ENCODE measurements at regions not wholly inside any gene's neighbourhood (a gene's known extent, or its start where the extent isn't known, plus 50 kb on each side); places are given as distances from the start of the nearest gene placed in this dataset.

DNA sequence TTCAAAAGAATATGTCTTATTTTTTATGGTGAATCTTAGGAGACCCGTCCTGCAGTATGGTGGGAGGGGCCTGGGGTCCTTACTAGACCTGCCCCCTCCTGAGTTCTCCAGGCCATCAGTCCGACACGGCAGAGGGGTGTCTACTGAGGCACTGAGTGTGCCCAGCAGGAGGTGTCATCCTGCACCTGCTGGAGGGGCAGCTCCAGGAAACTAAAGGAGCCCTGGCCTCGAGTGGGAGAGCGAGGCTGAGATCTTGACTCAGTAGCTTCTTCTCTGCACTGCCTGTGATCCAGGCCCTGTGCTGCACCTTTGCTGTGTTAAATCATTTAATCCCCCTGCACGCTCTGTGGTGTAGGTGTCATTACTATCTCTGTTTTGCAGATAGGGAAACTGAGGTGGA is 587.7 kb downstream of the PTPRU start:
- no peak for DNase-seq

DNA sequence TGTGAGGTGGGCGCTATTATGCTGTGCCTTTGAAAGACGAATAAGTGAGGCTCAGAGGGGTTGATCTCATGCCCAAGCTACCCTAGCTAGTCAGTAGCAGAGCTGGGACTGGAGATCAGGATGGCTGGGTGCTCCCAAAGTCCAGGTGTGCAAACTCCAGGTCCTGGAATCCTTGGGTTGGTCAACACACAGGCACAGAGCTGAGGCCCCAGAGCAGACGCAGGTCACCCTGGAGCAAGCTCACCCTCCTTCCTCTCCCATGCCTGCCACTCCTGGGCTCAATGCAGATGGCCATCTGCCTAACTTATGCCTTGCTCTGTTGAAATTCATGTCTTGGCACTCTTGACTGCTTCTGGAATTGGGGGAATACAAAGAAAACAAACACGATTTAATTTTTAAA is 587.2 kb downstream of the PTPRU start:
- DNase-seq: no peak

DNA sequence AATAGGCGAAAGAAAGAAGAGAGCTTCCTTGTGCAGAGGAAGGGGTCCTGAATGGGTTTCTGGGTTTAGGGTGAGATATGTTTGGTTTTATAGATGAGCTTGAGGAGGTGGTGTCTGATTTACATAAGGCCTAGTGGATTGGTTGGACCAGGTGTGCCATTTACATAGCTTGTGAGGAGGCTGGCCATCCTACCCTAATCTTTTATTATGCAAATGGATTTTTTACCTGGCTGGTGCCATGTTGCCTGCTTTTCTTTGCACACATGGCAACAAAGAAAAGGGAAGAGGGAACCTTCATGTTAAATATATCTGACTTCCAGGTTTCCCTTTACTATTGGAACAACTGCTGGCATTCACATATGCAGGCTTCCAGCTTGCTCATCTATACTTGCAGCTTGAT is 585.3 kb downstream of the PTPRU start:
- no peak for DNase-seq

DNA sequence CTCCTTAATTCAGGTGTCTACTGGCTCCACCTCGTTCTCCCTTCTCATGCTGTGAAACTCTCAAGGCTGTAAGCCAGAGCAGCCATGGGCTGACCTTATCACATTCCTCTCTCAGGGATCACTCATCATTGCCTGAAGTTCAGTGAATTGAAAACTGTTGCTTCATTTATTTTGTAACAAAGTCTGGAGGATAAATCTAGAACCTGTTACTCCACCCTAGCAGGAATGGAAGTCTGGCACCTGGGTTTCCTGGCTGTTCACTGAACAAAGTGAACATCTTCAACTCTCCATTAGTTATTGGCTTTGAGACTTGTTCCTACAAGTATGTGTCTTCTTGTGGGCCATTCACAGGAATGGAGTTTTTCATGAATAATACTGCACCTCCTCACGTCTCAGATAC is 584.1 kb downstream of the PTPRU start:
- no peak for DNase-seq

DNA sequence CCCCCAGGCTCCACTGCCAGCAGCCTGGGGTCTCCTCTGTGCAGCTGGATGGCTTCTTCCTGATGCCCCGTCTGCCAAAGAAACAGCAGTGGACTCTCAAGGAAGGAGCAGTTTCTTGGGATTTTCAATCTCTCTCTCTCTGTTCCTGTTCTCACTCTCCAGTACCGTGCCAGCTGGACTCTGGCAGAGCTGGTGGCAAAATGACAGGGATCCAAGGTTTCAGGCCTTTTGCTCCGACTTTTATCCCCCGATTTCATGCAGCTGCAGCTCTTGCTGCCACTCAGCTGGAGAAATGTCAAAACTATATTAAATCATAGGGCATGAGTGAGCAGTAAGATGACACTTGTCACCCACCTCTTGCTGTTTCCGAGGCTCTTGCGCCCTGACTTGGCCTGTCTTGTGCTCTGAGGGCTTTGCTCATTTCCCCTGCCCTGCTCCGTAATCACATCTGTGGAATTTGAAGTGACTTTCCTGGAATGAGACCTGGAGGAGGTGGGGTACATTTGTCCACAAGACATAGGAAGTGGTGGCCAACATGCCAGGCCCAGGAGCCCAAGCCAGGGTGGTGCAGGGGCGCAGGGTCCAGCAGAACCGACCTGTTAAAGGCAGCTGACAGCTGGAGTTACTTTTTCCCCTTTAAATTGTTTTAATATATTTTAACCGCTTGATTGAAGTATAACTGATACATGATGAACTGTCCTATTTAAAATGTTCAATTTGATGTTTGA is 576.2 kb downstream of the PTPRU start:
- no peak for DNase-seq

DNA sequence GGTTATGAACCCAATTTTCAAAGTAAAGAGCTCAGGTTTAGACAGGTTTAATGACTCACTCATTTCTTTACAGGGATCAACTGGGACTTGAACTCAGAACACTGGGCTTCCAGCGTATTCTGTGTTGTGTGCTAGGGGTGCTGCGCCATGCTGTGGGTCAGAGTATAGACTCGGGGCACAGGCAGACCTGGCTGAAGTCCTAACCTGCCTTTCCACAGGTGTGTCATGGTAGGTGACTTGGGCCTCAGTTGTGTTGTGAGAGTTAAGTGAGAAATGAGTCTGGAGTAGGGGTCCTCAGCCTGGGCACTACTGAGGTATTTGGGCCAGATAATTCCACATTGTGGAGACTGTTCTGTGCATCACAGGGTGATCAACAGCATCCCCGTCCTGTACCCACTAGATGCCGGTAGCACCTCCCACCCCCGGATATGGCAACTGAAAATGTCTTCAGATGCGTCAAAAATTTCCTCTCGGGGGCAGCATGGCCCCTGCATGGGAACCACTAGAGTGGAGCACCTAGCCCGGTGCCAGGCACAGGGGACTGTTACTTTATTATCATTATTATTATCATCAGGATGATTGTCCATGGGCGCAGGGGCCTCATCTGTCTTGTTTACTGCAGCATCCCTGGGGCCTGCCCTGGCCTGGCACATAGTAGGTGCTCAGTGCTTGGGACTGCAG is 575.5 kb downstream of the PTPRU start:
- no peak for DNase-seq

DNA sequence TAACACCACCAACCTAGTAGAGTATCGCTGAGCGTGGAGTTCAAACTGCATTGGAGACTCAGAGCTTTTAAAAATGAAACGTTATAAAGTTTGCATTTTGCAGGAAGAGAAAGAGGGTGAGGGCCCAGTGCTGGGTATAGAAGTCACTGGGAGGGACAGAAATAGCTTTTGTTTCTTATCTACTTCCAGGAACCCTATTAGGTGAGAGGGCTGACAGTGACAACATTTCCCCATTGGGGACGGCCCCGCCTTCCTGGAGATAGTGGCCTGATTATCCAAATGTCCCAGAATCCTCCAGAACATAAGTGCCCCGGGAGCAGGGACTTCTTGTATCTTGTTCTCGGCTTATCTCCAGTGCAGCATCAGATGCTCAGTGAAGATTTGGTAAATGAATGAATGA is 574.9 kb downstream of the PTPRU start:
- DNase-seq: no peak

DNA sequence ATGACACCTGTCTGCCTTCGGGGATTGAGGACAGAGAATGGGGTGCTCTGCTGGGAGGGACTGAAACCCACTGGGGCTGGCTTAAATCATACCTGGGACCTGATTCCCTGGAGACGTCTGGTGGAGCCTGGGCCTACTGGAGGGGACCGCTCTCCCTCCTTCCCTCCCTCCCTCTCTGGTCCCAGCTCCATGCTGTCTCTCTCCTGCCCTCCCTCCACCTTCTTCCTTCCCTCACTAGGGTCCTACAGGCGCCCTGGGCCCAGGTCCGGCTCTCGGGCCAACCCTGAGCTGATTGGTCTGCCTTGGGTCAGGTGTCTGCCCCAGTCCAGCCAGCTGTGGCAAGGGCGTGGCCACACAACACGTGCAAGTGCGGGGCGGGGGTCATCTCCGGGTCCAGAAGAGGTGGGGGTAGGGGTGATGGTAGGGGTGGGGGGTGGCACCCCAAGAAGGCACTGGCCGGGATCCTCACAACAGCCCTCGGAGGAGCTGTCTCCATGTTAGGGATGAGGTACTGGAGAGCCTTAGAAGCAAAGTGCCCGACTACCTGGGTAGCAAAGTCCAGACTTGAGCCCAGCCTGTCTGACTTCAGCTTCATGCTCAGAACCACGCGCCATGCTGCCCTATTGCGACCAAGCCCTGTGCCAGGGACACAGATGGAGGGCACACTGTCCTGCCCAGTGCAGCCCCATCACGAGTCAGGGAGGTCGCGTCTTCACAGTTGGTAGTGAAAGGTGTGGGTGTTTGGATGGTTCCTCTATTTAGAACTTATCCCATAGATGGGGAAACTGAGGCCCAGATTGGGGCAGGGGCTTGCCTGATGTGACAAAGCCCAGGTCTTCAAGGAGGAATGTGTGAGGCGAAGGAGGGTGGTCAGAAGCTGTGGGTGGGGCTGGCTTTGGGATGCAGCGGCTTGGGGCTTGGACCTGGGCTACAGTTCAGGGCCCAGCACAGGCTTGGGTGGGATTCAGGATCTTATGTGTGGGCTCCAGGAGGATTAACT is 574.1 kb downstream of the PTPRU start:
- DNase-seq: no peak

DNA sequence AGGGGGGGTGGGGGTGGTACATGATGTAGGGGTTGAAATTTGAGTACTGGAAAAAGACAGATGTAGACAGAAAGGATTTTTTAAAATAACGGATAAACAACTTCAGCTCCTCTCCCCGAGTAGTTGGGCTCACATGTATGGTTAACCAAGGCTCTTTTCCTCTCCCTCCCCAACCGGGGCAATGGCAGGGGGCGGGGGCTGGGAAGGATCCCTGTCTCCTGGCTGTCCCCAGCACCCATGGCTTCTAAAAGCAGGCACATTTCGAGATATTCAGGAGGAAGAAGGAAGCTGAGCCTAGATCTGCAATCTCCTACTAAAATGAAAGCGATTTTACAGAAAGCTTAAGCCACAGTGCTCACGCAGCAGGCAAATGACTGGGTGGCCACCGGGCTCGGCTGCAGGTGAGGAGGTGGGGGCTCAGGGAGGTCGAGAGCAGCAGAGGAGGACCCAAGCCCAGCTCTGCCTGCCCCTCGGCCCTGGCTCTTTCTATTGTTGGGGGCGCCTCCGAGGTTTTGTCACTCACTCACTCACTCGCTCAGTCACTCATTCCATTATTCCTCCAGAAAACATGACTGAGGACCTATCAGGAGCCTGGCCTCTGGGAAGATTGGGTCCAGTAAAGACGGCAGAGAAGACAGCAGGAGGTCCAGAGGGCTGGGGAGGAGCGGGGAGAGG is 573.3 kb downstream of the PTPRU start:
- no peak for DNase-seq

DNA sequence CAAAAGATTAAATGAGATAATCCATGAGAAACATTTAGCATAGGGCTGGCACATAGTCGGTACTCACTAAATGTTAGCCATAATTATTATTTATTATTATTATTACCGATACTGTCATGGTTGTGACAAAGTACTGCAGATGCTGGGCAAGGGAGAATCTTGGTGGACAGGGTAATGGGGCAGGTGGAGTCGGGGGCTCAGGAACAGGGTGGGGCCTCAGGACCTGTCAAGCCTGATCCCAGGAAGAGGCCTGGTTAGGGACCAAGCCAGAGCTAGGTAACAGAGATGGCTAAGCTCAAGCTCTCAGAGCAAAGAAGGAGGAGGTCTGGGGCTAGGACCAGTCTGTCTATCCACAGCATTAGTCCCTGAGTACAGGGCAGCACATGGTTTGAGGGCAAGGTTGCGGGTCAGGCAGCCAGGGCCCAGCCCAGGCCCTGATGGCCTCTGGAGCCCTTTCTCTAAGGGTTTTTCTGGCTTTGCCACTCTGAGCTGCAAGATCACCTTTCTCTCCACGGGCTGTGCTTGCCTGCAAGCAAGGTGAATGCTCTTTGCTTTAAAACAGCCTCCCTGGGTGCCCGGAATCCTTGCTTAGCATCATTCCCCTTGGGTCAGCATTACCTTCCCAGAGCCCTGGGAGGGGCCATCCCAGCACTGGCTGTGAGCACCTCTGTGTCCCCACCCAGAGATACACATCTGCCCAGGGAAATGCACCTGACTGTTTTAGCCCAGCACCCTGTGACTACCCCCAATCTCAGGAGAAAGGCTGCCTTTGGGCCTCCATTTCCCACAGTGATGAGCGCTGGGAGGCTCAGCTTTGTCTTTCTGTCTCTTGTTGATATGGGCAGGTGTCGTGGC is 572.0 kb downstream of the PTPRU start:
- no peak for DNase-seq

DNA sequence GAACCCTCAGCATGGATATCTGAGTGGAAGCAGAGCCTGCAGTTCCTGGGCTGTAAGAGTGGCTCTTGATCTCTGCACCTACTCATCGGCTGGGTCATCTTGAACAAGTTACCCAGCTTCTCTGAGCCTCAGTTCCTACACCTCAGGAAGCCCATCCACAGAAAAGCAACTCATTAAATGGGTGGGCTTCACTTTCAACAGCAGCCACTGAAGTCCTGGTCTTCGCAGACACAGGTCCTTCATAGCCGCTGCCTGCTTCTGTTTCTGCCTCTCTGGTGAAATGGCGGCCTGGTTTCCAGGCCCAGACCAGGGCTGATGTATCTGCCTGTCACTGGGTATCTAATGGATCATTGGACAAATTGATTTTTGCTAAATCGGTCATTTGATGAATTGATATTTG is 571.4 kb downstream of the PTPRU start:
- no peak for DNase-seq

DNA sequence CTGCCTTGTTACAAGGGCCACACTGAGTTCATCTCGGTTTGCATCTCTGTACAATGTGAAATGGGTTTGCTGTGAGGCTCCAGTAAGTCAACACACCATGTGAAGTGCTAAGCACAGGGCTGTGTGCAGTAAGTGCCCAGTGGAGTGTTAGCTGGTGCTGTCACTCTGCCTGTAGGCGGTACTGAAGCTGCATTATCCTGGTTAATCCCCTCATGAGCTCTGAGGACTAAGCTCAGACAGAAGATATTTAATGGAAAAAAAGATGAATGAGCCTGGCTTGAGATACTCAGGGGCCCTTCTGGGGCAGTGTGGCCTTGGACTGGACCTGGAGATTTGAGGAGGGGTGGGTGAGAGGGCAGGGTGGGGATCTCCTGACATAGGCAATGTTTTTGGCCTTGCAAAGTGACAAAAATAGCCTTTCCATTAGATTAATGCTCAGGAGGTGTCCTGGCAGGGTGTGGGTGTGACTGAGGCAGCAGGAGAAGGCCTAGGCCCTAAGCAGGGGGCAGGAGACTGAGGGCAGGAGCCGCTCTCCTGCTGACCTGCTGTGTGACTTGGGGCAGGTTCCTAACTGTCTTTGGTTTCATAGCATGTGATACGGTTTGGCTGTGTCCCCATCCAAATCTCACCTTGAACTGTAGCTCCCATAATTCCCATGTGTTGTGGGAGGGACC is 570.5 kb downstream of the PTPRU start:
- DNase-seq: no peak

DNA sequence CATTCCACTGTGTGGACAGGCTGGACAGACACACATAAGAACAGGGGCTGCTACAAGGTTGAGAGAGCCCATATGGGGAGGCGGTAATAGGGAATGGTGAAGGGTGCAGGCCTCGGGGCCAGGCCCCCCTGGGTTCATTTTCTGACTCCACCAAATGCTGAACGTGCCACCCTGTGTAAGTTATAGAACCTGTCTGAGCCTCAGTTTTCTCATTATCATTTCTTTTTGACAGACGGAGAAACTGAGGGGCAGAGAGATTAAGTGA is 569.5 kb downstream of the PTPRU start:
- DNase-seq: no peak

DNA sequence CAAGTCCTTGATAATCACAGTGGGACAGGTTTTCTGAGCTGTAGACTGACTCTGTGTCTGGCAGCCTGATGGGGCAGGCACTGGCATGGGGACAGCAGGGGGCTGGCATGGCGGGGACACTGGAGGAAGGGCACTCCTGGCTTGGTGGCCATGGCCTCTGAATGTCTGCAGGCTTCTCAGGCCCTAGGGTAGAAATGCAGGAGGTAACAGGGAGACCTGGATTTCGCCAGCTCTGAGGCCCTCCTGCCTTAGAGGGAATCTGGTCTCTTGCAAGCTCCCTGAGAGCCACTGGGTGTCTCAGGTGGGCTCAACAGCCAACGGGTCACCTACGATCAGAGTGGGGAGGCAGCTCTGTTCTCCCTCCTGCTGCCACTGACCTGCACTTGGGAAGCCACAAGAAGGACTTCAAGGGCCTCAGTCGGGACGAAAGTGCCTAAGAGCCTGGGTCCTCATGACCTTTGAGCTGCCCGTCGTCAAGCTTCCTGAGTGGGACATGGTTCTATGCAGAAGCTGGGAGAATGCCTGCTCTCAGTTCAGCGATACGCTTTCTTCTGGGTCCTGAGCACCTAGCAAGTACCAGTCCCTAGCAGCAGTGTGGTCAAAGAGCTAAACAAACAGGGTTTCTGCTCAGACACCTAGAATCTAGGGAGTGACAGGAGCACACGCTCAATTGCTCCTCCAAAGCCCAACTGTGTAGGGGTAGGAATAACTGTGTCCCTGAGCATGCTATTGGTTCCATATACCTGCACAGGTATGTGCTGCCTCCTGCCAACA is 569.0 kb downstream of the PTPRU start:
- DNase-seq: no peak

DNA sequence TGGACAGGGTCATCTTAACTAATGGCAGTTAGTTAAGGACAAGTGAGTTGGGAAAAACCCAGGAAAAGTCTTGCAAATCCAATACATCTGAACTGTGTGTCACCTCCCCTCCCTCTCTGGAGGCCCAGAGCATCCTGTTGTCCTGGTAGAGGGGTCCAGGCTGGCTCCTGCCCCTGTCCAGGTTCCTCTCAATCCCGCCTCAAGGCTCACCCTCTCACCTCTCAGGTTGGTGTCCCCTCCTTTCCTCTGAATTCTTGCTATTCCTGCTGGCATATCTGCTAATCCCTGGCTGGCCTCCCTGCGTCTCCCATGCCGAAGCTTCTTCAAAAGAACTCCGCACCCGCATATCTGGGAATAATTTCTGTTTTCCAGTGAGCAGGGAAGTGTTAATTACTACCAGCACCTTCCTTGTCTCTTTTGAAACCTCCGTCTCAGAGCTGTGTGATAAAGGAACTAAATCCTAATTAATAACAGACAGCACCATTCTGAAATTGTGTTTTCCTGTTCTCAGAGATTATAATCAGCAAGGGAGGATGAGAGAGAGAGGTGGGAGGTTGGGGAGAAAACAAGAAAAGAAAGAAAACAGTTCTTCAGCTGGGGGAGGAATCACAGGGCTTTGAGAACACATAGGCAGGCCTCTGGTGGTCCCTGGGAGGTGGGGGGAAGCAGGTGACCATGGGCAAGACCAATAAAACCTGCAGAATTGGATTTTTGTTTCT is 568.0 kb downstream of the PTPRU start:
- DNase-seq: no peak

DNA sequence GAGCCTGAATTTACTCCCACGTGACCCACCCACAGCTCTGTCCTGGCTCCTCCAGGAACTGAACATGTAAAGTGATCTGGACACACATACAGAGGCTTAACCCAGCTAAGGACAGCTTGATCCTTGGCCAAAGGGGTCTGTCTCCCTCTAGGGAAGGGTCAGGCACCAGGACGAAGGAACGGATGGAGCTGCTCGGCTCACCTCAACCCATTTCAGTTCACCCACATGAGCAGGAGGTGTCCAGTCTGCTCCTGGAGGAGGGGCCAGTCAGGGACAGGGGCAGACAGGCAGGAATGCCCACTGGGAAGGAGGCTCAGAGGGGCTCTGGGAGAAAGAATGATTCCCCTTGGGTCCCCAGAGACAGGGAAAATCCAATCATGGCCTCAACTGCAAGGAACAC is 567.2 kb downstream of the PTPRU start:
- DNase-seq: no peak

DNA sequence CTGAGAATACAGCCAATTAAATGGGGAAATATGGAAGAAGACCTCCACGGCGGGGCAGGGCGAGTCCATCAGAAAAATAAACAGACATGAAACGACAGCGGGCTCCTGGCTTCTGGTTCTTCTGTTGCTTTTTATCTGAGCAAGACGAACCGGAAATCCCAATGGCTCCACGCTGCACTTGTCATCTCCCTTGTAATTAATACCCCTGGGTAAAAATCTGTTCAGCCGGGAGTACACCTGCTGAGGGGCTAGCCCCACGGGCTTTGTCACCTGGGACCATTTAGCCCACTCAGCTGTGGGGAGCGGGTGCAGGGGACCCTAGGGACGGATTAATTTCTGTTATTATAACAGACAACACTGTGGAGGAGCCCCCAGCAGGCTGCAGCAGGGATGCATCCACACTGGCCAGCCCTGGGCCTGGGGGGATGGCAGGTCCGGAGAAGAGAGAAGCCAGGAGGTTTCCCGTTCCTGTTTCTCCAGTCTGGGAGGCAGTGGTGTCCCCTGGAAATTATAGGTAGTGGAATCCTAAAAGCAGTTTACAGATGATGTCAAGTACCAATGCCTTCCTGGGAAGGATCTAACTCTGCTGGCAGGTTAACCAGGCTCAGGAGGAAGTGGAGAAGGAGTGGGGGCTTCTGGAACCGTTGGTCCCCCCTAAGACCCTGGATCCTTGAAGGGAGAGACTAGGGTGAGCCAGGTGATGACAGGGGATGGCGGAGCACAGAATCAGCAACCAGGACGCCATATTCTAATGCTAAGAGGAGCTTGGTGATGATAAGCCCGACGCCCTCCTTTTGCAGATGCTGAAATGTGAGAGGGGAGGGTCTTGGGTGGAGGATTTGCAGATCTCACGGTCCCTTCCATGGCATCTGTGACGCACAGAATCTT is 566.1 kb downstream of the PTPRU start:
- DNase-seq: no peak

DNA sequence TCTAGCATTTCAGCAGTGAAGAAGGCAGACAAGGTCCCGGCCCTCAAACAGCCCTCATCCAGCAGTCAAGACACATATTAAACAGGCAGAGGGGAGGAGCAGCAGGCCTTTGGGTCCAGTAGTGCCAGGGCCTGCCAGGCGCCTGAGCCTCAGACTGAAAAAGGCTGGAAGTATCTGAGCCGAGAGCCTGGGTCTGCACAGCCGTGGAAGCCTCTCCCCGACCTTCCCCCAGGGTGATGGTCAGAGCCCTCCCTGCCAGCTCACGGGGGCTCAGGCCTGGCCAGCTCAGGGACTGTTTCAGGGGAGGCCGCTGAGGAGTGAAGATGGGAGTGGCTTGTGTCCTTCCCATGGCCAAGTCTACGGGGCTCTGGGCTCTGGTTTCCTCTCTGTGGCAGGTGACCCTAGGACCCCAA is 565.2 kb downstream of the PTPRU start:
- no peak for DNase-seq

DNA sequence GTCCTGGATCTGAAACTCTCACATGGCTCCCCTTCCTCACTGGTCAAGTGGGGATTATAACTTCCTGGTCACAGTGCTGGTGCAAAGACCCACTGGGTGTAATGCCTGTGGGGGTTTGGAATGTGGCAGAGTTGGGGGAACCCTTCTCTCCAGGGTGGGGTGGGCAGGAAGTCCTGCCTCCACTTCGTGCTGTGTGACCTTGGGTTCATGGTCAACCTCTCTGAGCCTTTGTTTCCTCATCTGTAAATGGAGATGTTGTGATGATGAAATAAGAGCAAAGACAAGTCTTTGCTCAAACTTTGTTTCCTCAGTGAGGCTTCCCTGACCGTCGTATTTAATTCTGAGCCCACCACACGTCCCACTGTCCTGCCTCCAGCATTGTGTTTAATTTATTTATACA is 564.7 kb downstream of the PTPRU start:
- DNase-seq: no peak

Data from CD4-positive, alpha-beta T cell treated with Interleukin-12 subunit alpha and Interleukin-12 subunit beta, for 1 hour (primary cell).